ENCODE measurements at regions not wholly inside any gene's neighbourhood (a gene's known extent, or its start where the extent isn't known, plus 50 kb on each side); places are given as distances from the start of the nearest gene placed in this dataset.
"Not testable (repeated sequence)": the region's sequence is repeated elsewhere in the genome, so short reads cannot be mapped to it uniquely, and the experiment has no call there.

DNA sequence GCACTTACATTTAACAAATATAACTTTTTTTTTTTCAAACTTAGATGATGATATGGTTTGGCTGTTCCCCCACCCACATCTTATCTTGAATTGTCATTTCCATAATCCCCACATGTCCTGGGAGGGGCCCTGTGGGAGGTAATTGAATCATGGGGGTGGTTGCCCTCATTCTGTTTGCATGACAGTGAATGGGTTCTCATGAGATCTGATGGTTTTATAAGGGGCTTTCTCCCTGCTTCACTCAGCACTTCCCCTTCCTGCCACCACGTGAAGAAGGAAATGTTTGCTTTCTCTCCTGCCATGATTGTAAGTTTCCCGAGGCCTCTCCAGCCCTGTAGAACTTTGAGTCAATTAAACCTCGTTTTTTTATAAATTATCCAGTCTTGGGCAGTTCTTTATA is 432.6 kb downstream of the AMY1C start:
- no peak overlapping the region for H3K4me3 ChIP-seq (ENCODE audit: low read depth, low read length)
- no peak overlapping the region for H3K9ac ChIP-seq (ENCODE audit: low read depth, low read length)
- H3K36me3 ChIP-seq (ENCODE audit: control insufficient read depth, insufficient read depth, low read length), result no peaks in the 10 kb centered on the region
- H3K27me3 ChIP-seq (ENCODE audit: control insufficient read depth, insufficient read depth, low read length), result no peaks in the 10 kb centered on the region
- peaks cover 6% of the 10 kb centered on the region for H3K4me1 ChIP-seq (ENCODE audit: control insufficient read depth, insufficient read depth, low read length)
- H3K9me3 ChIP-seq (ENCODE audit: control insufficient read depth, insufficient read depth, low read length), result no peaks in the 10 kb centered on the region

DNA sequence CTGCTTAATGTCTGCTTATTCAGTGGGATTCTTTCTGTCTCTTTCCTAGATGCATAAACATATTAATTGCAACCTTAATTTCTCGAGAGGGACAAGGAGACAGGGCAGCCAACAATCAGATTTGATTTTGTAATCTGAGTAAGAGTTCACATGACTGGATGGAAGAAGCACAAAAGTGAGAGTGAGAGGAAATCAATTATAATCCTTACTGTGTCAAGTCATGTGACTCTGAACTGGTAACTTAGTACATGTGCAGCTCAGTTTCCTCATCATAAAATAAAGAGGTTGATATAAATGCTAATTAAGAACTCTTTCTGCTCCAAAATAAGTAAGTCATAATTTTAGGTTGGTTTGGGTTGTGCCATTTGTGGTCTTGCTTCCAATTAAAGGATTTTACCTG is 439.5 kb downstream of the AMY1C start:
- Histone ChIP-seq H3K9me3 (ENCODE audit: control insufficient read depth, insufficient read depth, low read length) (no peaks in the 10 kb centered on the region), H3K4me1 (ENCODE audit: control insufficient read depth, insufficient read depth, low read length) (no peaks in the 10 kb centered on the region), H3K4me3 (ENCODE audit: low read depth, low read length) (no peak overlapping the region), H3K36me3 (ENCODE audit: control insufficient read depth, insufficient read depth, low read length) (no peaks in the 10 kb centered on the region), H3K9ac (ENCODE audit: low read depth, low read length) (no peak overlapping the region), H3K27me3 (ENCODE audit: control insufficient read depth, insufficient read depth, low read length) (no peaks in the 10 kb centered on the region)

DNA sequence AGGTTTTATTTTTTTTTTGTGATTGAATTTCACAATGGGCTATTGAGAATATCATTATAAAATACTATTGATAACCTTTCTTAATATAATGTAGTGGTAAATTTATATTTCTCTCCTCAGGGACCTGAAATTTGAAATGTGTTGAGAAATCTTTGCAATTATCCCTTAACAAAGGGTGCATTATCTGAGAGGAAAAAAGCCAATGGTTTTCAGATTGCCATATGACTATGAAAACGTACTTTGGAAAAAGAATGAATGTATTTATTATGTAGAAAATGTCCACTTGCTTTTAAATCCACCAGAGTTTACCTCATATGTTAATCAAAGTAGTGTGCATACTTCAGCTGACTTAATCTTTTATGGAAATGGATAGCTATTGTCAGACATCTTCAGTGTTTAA is 441.1 kb downstream of the AMY1C start:
- no peak overlapping the region for H3K9ac ChIP-seq (ENCODE audit: low read depth, low read length)
- H3K4me3 ChIP-seq (ENCODE audit: low read depth, low read length), result no peak overlapping the region
- no peaks in the 10 kb centered on the region for H3K36me3 ChIP-seq (ENCODE audit: control insufficient read depth, insufficient read depth, low read length)
- H3K9me3 ChIP-seq (ENCODE audit: control insufficient read depth, insufficient read depth, low read length), result no peaks in the 10 kb centered on the region
- H3K27me3 ChIP-seq (ENCODE audit: control insufficient read depth, insufficient read depth, low read length), result no peaks in the 10 kb centered on the region
- no peaks in the 10 kb centered on the region for H3K4me1 ChIP-seq (ENCODE audit: control insufficient read depth, insufficient read depth, low read length)

DNA sequence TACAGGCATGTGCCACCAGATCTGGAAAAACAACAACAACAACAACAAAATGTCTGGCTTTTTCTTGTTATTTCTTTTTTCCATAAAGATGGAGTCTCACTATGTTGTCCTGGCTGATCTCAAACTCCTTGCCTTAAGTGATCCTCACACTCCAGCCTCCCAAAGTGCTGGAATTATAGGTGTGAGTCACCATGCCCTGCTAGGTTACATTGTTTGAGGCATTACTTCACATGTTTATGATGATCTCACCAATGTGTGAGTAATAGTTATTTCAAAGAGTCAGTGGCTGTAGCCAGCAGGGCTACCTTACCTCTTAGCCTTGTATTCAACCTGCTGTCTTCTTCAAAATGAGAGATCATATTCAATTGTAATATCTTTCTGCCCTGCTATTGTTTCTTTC is 445.7 kb downstream of the AMY1C start:
- Histone ChIP-seq H3K4me1 (ENCODE audit: control insufficient read depth, insufficient read depth, low read length) (no peaks in the 10 kb centered on the region), H3K9ac (ENCODE audit: low read depth, low read length) (no peak overlapping the region)

DNA sequence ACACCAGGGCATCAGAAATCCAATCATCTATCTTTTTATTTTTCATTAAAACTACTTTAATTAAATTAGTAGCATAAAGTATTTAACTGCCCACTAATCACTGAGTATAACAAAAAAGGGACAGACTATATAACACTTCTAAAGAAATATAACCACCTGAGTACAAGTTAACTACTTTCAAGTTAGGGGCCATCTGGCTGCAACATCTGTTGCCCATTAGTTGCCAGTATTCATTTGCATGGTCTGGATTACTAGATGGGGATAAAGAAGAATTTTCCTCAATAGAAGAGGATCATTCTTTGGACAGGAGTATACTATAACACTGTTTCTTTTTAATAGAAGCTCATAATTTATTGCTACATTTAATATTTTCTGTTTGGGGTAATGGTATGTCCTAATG is 446.4 kb downstream of the AMY1C start:
- Histone ChIP-seq H3K4me1 (ENCODE audit: control insufficient read depth, insufficient read depth, low read length) (no peaks in the 10 kb centered on the region), H3K9ac (ENCODE audit: low read depth, low read length) (no peak overlapping the region), H3K36me3 (ENCODE audit: control insufficient read depth, insufficient read depth, low read length) (no peaks in the 10 kb centered on the region), H3K4me3 (ENCODE audit: low read depth, low read length) (no peak overlapping the region), H3K9me3 (ENCODE audit: control insufficient read depth, insufficient read depth, low read length) (no peaks in the 10 kb centered on the region), H3K27me3 (ENCODE audit: control insufficient read depth, insufficient read depth, low read length) (no peaks in the 10 kb centered on the region)

More for the DNA sequence above, 445.7 kb downstream of the AMY1C start:
- Histone ChIP-seq H3K4me3 (ENCODE audit: low read depth, low read length) (no peak overlapping the region), H3K36me3 (ENCODE audit: control insufficient read depth, insufficient read depth, low read length) (no peaks in the 10 kb centered on the region), H3K27me3 (ENCODE audit: control insufficient read depth, insufficient read depth, low read length) (no peaks in the 10 kb centered on the region), H3K9me3 (ENCODE audit: control insufficient read depth, insufficient read depth, low read length) (no peaks in the 10 kb centered on the region)

DNA sequence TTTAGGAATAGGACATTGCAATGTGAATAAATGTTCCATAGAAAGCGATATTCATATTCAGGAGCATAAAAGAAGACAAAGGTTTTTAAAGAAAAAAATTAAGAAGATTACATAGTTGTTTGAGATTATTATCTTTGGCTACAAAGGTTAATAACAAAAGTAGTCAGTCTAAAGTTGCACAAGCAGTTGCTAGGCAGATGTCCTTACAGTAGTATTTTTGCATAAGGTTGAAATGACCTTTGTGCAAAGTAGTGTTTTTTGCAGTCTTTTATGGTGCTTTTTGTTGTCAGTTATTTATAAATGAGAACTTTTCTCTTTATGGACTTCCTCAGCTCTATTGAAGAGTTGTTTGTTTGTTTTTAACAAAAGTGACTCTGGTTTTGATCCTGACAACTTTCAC is 447.8 kb downstream of the AMY1C start:
- H3K36me3 ChIP-seq (ENCODE audit: control insufficient read depth, insufficient read depth, low read length), result no peaks in the 10 kb centered on the region
- no peaks in the 10 kb centered on the region for H3K27me3 ChIP-seq (ENCODE audit: control insufficient read depth, insufficient read depth, low read length)
- no peak overlapping the region for H3K4me3 ChIP-seq (ENCODE audit: low read depth, low read length)
- H3K4me1 ChIP-seq (ENCODE audit: control insufficient read depth, insufficient read depth, low read length), result no peaks in the 10 kb centered on the region
- H3K9me3 ChIP-seq (ENCODE audit: control insufficient read depth, insufficient read depth, low read length), result no peaks in the 10 kb centered on the region
- no peak overlapping the region for H3K9ac ChIP-seq (ENCODE audit: low read depth, low read length)

DNA sequence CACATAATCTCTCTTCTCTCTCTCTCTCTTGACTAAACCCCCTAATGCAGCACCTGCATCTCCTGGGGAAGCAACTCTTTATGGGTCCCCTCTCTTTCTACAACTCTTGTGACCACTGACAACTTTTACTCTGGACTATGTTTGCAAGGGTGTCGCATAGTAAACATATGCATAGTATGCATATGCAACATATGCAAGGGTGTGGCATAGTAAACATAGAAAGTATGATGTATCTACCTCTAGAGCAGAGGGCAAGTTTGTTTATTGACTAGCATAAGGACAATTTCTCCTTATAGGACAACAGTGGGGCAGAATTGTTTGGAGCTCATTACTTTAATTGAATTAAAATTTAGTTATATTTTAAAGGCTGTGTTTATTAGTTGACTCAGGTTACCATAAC is 462.5 kb downstream of the AMY1C start:
- no peaks in the 10 kb centered on the region for H3K27me3 ChIP-seq (ENCODE audit: control insufficient read depth, insufficient read depth, low read length)
- H3K4me3 ChIP-seq (ENCODE audit: low read depth, low read length), result no peak overlapping the region
- H3K4me1 ChIP-seq (ENCODE audit: control insufficient read depth, insufficient read depth, low read length), result no peaks in the 10 kb centered on the region
- H3K36me3 ChIP-seq (ENCODE audit: control insufficient read depth, insufficient read depth, low read length), result no peaks in the 10 kb centered on the region
- H3K9ac ChIP-seq (ENCODE audit: low read depth, low read length), result no peak overlapping the region
- H3K9me3 ChIP-seq (ENCODE audit: control insufficient read depth, insufficient read depth, low read length), result no peaks in the 10 kb centered on the region

DNA sequence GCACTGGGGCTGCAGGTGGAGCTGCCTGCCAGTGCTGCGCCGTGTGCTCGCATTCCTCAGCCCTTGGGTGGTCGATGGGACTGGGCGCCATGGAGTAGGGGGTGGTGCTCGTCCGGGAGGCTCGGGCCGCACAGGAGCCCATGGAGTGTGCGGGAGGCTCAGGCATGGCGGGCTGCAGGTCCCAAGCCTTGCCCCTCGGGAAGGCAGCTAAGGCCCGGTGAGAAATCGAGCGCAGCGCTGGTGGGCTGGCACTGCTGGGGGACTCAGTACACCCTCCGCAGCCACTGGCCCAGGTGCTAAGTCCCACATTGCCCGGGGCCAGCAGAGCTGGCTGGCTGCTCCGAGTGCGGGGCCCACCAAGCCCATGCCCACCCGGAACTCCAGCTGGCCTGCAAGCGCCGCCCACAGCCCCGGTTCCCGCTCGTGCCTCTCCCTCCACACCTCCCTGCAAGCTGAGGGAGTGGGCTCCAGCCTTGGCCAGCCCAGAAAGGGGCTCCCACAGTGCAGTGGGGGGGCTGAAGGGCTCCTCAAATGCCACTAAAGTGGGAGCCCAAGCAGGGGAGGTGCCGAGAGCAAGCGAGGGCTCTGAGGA is 467.8 kb downstream of the AMY1C start:
- H3K9me3 ChIP-seq (ENCODE audit: control insufficient read depth, insufficient read depth, low read length); H3K9ac ChIP-seq (ENCODE audit: low read depth, low read length); H3K4me1 ChIP-seq (ENCODE audit: control insufficient read depth, insufficient read depth, low read length); H3K36me3 ChIP-seq (ENCODE audit: control insufficient read depth, insufficient read depth, low read length); H3K27me3 ChIP-seq (ENCODE audit: control insufficient read depth, insufficient read depth, low read length); H3K4me3 ChIP-seq (ENCODE audit: low read depth, low read length): not testable (repeated sequence)

DNA sequence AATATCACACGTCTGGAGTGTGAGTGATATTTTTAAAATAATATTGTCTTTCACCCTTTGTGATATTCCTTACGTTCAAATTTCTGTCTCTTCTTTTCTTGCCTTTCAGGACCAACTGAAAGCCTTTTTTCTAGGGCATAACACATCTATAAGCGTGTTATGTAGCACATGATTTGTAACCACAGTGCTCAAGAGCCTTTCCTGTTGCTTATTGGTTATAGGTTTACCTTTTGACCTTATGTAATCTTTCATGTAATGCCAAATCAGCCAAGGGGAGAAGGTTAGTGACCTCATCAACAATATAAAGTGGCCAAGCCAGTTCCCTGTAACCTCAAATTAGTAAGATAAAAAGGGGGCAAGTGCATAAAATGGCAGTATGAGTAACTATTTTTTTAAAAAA is 480.2 kb downstream of the AMY1C start:
- H3K27me3 ChIP-seq (ENCODE audit: control insufficient read depth, insufficient read depth, low read length), result no peaks in the 10 kb centered on the region
- H3K4me3 ChIP-seq (ENCODE audit: low read depth, low read length), result no peak overlapping the region
- no peak overlapping the region for H3K9ac ChIP-seq (ENCODE audit: low read depth, low read length)
- no peaks in the 10 kb centered on the region for H3K9me3 ChIP-seq (ENCODE audit: control insufficient read depth, insufficient read depth, low read length)
- H3K4me1 ChIP-seq (ENCODE audit: control insufficient read depth, insufficient read depth, low read length), result no peaks in the 10 kb centered on the region
- H3K36me3 ChIP-seq (ENCODE audit: control insufficient read depth, insufficient read depth, low read length), result no peaks in the 10 kb centered on the region

DNA sequence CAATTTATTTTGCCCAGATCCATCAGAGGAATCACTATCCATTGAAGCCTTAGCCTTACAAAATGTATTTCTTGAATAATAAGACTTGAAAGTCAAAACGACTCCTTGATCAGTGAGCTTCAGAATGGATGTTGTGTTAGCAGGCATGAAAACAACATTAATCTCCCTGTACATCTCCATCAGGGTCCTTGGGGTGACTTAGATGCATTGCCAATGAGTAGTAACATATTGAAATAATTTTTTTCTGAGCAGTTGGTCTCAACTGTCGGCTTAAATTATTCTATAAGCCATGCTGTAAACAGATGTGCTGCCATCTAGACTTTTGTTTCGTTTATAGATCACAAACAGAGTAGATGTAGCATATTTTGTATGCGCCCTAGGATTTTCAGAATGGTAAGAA is 482.0 kb downstream of the AMY1C start:
- Histone ChIP-seq H3K4me3 (ENCODE audit: low read depth, low read length) (no peak overlapping the region), H3K9ac (ENCODE audit: low read depth, low read length) (no peak overlapping the region), H3K9me3 (ENCODE audit: control insufficient read depth, insufficient read depth, low read length) (no peaks in the 10 kb centered on the region), H3K27me3 (ENCODE audit: control insufficient read depth, insufficient read depth, low read length) (no peaks in the 10 kb centered on the region), H3K4me1 (ENCODE audit: control insufficient read depth, insufficient read depth, low read length) (no peaks in the 10 kb centered on the region), H3K36me3 (ENCODE audit: control insufficient read depth, insufficient read depth, low read length) (no peaks in the 10 kb centered on the region)

DNA sequence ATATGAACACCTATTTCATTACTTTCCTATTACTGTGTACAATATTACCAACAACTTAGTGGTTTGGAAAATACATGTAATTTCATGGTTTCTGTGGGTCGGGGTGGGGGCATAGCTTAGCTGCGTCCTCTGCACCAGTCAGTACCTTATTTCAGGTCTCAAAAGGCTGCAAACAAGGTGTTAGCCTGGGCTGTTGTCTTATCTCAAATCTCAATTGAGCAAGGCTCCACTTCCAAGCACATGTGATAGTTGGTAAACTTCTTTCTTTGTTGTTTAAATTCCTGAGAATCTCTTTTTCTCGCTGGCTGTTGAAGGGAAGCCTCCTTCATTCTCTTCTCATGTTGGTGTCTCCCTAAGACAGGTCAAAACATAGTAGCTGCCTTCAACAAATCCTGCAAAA is 485.4 kb downstream of the AMY1C start:
- Histone ChIP-seq H3K27me3 (ENCODE audit: control insufficient read depth, insufficient read depth, low read length) (no peaks in the 10 kb centered on the region), H3K9ac (ENCODE audit: low read depth, low read length) (no peak overlapping the region), H3K4me3 (ENCODE audit: low read depth, low read length) (no peak overlapping the region), H3K4me1 (ENCODE audit: control insufficient read depth, insufficient read depth, low read length) (no peaks in the 10 kb centered on the region), H3K9me3 (ENCODE audit: control insufficient read depth, insufficient read depth, low read length) (no peaks in the 10 kb centered on the region), H3K36me3 (ENCODE audit: control insufficient read depth, insufficient read depth, low read length) (no peaks in the 10 kb centered on the region)

DNA sequence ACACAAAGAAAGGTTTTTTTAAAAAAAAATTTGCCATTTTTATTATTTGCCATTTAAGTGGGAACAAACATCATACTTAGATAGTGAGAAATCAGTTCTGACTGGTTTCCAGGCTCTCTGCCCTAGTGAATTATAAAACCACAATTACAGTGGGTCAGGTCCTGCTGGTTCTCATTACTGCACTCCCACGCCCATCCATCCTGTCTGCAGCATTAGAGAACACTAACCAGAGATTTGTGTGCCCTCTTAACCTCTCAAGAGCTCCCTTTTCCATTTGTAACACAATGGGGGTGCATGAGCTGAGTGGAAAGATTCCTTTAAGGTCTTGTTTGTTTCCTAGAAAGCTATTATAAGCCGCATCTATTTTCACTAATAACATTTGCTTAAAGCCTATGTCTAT is 489.3 kb downstream of the AMY1C start:
- Histone ChIP-seq H3K27me3 (ENCODE audit: control insufficient read depth, insufficient read depth, low read length) (no peaks in the 10 kb centered on the region), H3K9me3 (ENCODE audit: control insufficient read depth, insufficient read depth, low read length) (no peaks in the 10 kb centered on the region), H3K36me3 (ENCODE audit: control insufficient read depth, insufficient read depth, low read length) (no peaks in the 10 kb centered on the region), H3K4me1 (ENCODE audit: control insufficient read depth, insufficient read depth, low read length) (no peaks in the 10 kb centered on the region), H3K4me3 (ENCODE audit: low read depth, low read length) (no peak overlapping the region), H3K9ac (ENCODE audit: low read depth, low read length) (no peak overlapping the region)

DNA sequence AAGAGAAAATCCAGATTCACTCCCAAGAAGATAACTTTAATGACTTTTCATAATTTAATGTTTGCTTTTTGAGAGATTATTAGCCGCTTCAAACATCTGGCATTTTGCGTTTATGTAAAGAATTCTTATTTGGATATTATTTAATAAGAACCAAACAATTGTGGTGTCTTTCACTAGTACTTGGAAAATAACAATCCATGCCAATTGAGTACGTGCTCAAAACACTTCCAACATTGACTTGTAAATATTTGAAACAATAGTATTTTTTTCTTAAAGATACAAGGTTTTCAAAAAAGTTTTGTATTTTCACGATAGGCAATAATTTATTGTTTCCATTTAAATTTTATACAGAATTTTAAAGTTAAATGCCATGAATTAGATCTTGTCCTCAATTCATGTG is 498.7 kb downstream of the AMY1C start:
- no peaks in the 10 kb centered on the region for H3K9me3 ChIP-seq (ENCODE audit: control insufficient read depth, insufficient read depth, low read length)
- no peaks in the 10 kb centered on the region for H3K27me3 ChIP-seq (ENCODE audit: control insufficient read depth, insufficient read depth, low read length)
- H3K4me1 ChIP-seq (ENCODE audit: control insufficient read depth, insufficient read depth, low read length), result no peaks in the 10 kb centered on the region
- H3K9ac ChIP-seq (ENCODE audit: low read depth, low read length), result no peak overlapping the region
- no peak overlapping the region for H3K4me3 ChIP-seq (ENCODE audit: low read depth, low read length)
- H3K36me3 ChIP-seq (ENCODE audit: control insufficient read depth, insufficient read depth, low read length), result no peaks in the 10 kb centered on the region

Measured in iPS-15b (cell line).